ENCODE measurements at regions not wholly inside any gene's neighbourhood (a gene's known extent, or its start where the extent isn't known, plus 50 kb on each side); places are given as distances from the start of the nearest gene placed in this dataset.
"Not testable (repeated sequence)": the region's sequence is repeated elsewhere in the genome, so short reads cannot be mapped to it uniquely, and the experiment has no call there.

DNA sequence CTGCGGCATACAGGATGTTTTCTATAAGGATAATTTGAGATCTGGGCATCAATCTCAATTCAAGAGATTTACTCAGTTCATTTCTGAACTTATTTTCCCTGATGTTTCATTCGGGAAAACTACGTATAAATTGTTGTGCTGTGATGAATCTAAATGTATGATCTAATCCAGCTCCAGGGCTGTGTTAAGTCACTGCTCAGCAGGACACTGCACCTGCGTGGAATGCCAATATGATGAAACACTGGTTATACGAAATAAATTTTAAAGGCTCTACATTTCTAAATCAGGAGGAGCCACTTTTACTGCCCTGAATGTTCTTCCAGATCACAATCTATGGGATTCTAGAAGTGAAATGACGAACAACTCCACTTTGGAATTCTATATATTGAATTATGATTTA is 259.0 kb downstream of the HNMT start:
- no peak for DNase-seq

- no peak for DNase-seq
These were observed 262.9 kb downstream of the HNMT start for GRCh38 chr2:138227195-138227594.

DNA sequence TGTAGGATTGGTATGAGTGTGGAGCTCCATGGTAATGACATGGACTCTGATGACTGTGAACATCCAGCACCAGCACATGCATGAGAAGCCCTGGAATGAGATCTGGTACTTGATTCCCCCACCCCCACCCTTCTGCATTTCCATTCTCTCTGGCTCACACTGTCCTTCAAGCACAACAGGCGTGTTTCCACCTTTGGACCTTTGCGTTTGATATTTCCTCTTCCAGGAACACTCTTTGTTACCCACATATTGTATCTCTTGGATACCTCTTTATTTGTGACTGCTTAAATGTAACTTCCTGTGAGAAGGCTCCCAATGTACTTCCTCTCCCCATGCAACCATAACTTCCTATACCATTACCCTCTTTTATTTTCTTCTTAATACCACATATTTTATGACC is 263.8 kb downstream of the HNMT start:
- DNase-seq, result no peak

GRCh38 chr2:138234265-138234664 is 267.3 kb upstream of the SPOPL start:
- no peak for DNase-seq

DNA sequence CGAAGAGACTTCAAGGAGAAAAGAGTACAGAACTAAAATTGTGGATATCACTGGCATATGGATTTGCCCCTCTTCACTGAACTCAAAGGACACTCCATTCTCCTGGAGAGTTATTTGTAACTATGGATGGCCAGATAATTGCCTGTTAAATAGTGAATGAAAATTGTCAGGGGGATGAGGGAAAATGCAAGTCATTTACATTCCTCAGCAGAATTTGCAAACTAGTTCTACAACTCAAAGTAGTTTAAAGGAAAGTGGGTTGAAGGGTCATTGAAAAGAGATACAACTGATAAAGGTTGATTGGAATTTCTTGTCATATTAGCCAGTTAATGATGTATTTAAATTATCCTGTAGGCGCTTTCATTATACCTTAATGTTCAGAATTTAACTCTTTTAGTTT is 266.5 kb upstream of the SPOPL start:
- no peak for DNase-seq

GRCh38 chr2:138236142-138236541 is 265.4 kb upstream of the SPOPL start:
- DNase-seq, result no peak

DNA sequence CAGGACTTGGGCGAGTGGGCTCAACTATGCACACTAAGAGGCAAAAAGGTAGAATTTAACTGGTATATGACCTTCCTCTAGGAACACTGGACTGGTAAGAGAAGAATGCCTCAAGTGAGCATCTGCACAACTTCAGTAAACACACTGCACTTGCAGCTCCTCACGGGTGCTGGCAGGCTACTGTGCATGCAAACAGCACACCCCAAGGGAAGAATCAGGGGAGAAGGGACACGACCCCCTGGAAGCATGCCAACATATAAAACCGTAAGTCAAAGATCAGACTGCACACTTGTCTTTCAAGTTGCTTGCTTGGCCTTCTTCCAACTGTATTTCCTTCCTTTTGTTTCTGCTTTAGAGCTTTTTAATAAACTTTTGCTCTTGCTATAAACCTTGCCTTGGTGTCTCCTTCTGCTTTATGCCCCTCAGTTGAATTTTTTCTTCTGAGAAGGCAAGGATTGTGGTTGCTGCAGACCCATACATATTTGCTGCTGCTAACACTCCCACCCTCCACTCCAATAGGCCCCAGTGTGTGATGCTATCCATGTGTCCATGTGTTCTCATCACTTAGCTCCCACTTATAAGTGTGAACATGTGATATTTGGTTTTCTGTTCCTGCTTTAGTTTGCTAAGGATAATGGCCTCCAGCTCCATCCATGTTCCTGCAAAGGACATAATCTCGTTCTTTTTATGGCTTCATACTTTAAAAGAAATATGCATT is 263.7 kb upstream of the SPOPL start:
- DNase-seq, result no peak

- DNase-seq, result no peak
These were observed 262.7 kb upstream of the SPOPL start for GRCh38 chr2:138238908-138239307.

DNA sequence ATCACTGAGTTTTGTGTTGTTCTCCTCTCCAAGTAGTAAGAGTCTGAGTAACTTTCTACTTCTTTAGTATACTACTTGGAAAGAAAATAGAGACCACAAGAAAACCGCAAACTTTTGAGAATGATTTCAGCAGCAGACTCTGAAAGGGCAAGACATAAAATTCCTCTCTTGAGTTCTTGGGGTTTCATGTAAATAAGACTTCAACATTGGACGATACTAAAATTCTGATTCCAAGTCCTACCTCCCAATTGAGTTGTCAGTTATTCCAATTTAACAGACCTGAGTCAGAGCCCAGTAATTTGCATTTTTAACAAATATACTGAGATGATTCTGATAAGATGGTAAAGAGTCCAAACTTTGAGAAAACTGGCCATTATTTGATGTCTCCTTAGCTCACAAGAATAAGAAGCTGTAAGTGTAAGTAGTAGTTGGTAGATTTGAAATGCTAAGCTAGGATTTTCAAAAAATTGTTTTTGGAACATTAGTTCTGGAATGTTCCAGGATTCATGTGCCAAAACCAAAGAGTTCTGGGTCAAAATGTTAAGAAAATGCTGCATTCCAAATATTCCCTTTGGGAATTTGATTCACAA is 261.6 kb upstream of the SPOPL start:
- no peak for DNase-seq

DNA sequence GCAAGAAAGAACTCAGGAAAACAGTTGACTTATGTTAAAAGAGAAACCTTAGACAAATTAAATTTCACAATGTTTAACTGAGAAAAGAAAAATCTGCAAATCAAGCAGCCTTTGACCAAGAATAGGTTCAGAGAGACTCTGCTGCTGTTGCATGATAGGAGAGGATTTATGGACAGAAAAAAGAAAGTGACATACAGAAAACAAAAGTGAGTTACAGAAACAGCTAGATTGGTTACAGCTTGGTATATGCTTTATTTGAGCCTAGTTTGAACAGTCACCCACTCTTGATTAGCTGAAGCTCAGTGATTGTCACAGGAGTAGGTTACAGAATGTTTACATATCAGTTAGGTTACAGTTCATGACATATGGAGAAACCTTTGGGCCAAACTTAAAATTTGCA is 258.2 kb upstream of the SPOPL start:
- no peak for DNase-seq

DNA sequence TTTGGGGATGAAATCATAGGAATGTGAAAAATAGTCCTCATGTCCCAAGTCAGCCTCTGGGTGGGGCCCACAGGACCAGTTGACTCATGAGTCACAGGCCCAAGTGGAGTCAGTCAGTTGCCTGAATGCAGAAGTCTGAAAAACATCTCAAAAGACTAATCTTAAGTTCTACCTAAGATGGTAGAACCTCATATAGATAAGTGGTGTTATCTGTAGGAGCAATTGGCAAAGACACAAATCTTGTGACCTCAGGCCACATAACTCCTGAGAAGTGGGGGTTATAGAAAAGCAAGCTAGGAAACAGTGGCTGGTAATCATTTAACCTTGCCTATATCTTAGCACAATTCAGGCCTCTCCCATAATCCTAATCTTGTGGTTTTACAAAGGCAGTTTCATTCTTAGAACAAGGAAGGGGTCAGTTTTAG is 257.1 kb upstream of the SPOPL start:
- DNase-seq, result no peak

- no peak for DNase-seq
These were observed 256.3 kb upstream of the SPOPL start for GRCh38 chr2:138245310-138245709.

DNA sequence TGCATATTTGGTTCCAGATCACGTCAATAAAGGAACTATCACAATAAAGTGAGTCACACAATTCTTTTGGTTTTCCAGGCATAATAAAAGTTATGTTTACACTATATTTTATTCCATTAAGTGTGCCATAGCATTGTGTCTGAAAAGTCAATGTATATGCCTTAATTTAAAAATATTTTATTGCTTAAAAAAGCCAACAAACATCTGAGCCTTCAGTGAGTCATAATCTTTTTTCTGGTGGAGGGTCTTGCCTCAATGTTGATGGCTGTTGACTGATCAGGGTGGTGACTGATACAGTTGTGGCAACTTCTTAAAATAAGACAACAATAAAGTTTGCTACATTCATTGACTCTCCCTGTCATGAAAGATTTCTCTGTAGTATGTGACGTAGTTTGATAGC is 254.3 kb upstream of the SPOPL start:
- no peak for DNase-seq

DNA sequence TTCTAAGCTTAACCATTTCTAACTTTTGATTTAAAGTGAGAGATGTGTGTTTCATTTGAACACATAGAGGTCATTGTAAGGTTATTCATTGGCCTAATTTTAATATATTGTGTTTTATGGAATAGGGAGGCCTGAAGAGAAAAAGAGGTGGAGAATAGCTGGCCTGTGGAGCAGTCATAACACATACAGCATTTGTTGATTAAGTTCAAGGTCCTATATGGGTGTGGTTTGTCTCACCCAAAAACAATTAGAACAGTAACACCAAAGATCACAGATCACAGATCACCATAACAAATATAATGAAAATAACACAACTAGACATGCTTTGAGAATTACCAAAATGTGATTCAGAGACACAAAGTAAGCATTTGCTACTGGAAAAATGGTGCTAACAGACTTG is 252.4 kb upstream of the SPOPL start:
- DNase-seq, result no peak

DNA sequence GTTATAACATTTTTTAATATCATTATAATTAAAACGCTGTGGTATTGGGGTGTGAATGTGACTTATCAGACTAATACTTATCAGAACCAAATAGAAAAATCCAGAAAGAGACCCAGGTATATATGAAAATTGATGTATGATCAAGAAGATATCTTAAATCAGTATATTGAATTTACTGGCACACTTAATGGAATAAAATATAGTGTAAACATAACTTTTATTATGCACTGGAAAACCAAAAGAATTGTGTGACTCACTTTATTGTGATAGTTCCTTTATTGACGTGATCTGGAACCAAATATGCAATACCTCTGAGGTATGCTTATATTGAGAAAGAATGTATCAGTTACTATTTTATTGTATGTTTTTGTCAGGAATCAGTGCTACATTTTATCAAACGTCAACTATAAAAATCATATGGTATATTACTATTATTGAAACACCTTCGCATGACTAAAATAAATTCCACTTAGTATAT is 250.7 kb upstream of the SPOPL start:
- DNase-seq, result not testable (repeated sequence)

DNA sequence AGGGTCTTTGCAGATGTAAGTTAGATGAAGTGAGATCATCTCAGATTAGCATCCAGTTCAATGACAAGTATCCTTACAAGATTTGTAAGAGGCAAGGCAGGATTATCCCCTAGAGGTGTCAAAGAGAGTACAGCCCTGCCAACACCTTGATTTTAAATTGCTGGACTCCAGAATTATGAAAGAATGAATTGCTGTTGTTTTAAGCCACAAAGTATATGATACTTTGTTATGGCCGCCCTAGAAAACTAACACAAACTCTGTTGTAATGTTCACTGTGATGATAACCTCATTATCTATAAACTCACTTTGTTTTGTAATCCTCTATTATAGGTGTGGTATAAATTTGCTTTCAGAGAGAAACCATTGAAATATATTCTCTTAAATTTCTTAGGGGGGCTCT is 249.0 kb upstream of the SPOPL start:
- DNase-seq, result no peak

GRCh38 chr2:138255670-138256069 is 245.9 kb upstream of the SPOPL start:
- DNase-seq, result no peak

DNA sequence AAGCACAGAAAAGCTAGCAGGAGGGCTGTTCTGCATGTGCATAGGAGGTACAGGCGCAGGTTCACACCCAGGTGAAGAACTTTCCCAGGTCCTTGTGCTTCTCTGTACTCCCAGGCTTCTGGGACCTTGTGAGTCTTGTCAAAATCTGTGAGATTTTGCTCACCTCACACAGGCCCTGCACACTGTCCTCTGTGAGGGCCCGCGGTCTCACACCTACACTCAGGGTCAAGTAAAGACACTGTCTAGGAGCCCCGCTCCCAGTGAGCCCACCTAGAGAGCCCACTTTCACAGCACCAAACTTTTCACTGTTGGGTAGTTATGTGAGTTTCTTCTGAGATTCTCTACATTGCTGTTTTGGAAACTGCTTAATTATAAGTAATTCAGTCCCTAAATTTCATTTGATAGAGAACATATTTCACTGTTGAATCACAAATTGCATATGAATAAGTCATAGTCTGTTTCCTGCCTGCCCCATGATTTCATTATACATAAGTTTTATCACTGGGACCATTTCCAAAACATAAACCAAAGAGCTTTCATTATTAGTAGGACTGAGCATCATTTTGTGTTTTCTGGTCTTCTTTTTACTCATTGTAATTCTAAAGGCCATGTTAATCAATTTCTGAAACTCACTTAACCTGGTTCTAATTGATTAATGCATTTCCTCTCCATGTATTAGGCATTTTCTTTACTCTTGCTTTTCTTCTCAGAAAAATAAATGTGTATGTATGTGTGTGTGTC is 234.2 kb upstream of the SPOPL start:
- DNase-seq, result no peak

- no peak for DNase-seq
These were observed 233.7 kb upstream of the SPOPL start for GRCh38 chr2:138267902-138268254.

DNA sequence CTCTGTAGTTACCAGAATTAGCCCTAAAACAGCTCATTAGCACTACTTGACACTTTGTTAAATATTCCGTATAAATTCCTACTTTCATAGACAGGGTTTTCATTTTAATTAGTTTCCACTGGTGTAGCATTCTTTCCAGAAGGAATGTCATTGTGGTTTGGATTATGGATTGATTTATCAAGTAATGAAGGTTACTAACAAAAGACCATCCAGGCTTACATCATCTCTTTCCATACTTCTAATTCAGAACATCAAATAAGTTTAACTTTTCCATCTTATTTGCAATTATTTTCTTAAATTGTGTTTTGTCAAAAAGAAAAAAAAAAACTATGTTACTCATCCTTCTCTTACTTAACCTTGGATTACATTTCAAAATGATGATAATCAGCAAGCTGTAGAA is 231.8 kb upstream of the SPOPL start:
- no peak for DNase-seq

- no peak for DNase-seq
These were observed 230.1 kb upstream of the SPOPL start for GRCh38 chr2:138271467-138271866.

- no peak for DNase-seq
These were observed 228.9 kb upstream of the SPOPL start for GRCh38 chr2:138272524-138273195.

DNA sequence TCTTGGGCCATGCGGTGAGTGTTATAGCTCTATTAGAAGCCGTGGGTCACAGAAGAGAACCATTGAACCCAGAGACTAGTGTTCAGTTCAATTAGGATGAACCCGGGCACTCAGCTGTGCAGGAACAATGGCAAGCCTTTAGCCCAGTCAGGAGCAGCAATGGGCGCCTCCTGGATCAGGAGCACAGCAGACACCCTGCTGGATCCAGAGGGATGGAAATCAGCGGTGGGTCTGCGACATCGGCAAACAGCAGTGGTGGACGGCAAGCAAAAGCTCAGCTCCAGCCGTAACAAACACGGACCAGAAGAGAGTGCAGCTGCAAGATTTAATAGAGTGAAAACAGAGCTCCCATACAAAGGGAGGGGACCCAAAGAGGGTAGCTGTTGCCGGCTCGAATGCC is 228.3 kb upstream of the SPOPL start:
- DNase-seq, result not testable (repeated sequence)

Measured in NCI-H1694 (cell line).